ENCODE measurements at regions not wholly inside any gene's neighbourhood (a gene's known extent, or its start where the extent isn't known, plus 50 kb on each side); places are given as distances from the start of the nearest gene placed in this dataset.

DNA sequence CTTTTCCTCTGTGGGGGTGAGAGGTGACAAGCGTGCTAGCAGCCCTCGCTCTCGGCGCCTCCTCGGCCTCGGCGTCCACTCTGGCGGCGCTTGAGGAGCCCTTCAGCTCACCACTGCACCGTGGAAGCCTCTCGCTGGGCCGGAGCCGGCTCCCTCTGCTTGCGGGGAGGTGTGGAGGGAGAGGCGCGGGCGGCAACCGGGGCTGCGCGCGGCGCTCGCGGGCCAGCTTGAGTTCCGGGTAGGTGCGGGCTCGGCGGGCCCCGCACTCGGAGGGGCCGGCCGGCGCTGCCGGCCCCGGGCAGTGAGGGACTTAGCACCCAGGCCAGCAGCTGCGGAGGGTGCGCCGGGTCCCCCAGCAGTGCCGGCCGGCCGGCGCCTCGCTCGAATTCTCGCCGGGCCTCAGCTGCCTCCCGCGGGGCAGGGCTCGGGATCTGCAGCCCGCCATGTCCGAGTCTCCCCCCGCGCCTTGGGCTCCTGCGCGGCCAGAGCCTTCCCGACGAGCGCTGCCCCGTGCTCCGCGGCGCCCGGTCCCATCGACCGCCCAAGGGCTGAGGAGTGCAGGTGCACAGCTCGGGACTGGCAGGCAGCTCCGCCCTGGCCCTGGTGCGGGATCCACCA is 352.8 kb upstream of the PODXL start:
- Mint-ChIP-seq H3K9me3 (peaks cover 10% of the 10 kb centered on the region), H3K27me3 (ENCODE audit: low read depth) (peaks cover 86% of the 10 kb centered on the region), H3K27ac (no peak overlapping the region), H3K36me3 (peaks cover 10% of the 10 kb centered on the region), H3K4me3 (peak overlapping the region; percentile 65), H3K4me1 (peaks cover 3% of the 10 kb centered on the region; the same call in 1 of the 2 replicates)
- peak; percentile 59 for DNase-seq (ENCODE audit: low spot score)
- ChIA-PET CTCF (interaction anchor here (1.0 to 5.5 kb wide), 6 partner anchors 10 to 343 kb away, joined by 4 to 41 read pairs (median 6); no protein-coding TSS in a partner anchor), POLR2A (interaction anchor here (1.1 kb wide), 1 partner anchor 10 kb away, joined by 3 read pairs; no protein-coding TSS in a partner anchor)
- peak; percentile 72 for ATAC-seq
- TF ChIP-seq ZNF671 (CRISPR knock-in tag; IDR thresholded peaks at IDR 0.05) (no peak), KAT7 (CRISPR knock-in tag; IDR thresholded peaks at IDR 0.05; ENCODE audit: borderline replicate concordance) (0 out of 2 replicates have a peak, but pooled peaks have one; percentile 80)

DNA sequence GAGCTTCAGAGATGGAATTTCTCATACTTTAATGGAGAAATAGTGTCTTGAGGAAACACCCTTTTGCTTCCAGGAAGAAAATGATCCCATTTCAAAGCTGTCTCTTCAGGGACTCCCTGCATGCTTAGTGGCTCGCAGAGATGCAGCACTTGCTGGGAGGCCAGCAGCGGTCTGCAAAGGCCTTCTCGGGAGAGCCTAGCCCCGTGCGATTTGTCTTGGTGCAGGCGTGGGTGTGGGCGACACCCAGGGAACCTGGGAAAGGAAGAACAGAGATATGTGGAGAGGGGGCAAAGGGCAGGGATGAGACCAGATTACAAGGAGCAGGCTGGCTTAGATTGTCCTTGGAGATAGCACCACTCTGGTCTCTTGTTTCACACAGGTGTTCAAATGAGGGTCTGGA is 352.3 kb upstream of the PODXL start:
- H3K27me3 Mint-ChIP-seq (ENCODE audit: low read depth): peaks cover 86% of the 10 kb centered on the region
- no peak for DNase-seq (ENCODE audit: low spot score)
- TF ChIP-seq, protein P1, sequence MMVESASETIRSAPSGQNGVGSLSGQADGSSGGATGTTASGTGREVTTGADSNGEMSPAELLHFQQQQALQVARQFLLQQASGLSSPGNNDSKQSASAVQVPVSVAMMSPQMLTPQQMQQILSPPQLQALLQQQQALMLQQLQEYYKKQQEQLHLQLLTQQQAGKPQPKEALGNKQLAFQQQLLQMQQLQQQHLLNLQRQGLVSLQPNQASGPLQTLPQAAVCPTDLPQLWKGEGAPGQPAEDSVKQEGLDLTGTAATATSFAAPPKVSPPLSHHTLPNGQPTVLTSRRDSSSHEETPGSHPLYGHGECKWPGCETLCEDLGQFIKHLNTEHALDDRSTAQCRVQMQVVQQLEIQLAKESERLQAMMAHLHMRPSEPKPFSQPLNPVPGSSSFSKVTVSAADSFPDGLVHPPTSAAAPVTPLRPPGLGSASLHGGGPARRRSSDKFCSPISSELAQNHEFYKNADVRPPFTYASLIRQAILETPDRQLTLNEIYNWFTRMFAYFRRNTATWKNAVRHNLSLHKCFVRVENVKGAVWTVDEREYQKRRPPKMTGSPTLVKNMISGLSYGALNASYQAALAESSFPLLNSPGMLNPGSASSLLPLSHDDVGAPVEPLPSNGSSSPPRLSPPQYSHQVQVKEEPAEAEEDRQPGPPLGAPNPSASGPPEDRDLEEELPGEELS (CRISPR knock-in tag; IDR thresholded peaks at IDR 0.05): no peak
- TF ChIP-seq, protein P2, sequence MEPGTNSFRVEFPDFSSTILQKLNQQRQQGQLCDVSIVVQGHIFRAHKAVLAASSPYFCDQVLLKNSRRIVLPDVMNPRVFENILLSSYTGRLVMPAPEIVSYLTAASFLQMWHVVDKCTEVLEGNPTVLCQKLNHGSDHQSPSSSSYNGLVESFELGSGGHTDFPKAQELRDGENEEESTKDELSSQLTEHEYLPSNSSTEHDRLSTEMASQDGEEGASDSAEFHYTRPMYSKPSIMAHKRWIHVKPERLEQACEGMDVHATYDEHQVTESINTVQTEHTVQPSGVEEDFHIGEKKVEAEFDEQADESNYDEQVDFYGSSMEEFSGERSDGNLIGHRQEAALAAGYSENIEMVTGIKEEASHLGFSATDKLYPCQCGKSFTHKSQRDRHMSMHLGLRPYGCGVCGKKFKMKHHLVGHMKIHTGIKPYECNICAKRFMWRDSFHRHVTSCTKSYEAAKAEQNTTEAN (CRISPR knock-in tag; IDR thresholded peaks at IDR 0.05): no peak
- TF ChIP-seq, protein P3, sequence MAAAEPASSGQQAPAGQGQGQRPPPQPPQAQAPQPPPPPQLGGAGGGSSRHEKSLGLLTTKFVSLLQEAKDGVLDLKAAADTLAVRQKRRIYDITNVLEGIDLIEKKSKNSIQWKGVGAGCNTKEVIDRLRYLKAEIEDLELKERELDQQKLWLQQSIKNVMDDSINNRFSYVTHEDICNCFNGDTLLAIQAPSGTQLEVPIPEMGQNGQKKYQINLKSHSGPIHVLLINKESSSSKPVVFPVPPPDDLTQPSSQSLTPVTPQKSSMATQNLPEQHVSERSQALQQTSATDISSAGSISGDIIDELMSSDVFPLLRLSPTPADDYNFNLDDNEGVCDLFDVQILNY (CRISPR knock-in tag; IDR thresholded peaks at IDR 0.05): no peak
- no peak for TF ChIP-seq ZBTB21 (CRISPR knock-in tag; IDR thresholded peaks at IDR 0.05; ENCODE audit: borderline replicate concordance)
- no peak for TF ChIP-seq ZNF416 (CRISPR knock-in tag; IDR thresholded peaks at IDR 0.05)
- TF ChIP-seq CBFB (CRISPR knock-in tag; IDR thresholded peaks at IDR 0.05; ENCODE audit: low read depth): no peak
- TF ChIP-seq, protein P4, sequence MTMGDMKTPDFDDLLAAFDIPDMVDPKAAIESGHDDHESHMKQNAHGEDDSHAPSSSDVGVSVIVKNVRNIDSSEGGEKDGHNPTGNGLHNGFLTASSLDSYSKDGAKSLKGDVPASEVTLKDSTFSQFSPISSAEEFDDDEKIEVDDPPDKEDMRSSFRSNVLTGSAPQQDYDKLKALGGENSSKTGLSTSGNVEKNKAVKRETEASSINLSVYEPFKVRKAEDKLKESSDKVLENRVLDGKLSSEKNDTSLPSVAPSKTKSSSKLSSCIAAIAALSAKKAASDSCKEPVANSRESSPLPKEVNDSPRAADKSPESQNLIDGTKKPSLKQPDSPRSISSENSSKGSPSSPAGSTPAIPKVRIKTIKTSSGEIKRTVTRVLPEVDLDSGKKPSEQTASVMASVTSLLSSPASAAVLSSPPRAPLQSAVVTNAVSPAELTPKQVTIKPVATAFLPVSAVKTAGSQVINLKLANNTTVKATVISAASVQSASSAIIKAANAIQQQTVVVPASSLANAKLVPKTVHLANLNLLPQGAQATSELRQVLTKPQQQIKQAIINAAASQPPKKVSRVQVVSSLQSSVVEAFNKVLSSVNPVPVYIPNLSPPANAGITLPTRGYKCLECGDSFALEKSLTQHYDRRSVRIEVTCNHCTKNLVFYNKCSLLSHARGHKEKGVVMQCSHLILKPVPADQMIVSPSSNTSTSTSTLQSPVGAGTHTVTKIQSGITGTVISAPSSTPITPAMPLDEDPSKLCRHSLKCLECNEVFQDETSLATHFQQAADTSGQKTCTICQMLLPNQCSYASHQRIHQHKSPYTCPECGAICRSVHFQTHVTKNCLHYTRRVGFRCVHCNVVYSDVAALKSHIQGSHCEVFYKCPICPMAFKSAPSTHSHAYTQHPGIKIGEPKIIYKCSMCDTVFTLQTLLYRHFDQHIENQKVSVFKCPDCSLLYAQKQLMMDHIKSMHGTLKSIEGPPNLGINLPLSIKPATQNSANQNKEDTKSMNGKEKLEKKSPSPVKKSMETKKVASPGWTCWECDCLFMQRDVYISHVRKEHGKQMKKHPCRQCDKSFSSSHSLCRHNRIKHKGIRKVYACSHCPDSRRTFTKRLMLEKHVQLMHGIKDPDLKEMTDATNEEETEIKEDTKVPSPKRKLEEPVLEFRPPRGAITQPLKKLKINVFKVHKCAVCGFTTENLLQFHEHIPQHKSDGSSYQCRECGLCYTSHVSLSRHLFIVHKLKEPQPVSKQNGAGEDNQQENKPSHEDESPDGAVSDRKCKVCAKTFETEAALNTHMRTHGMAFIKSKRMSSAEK (CRISPR knock-in tag; IDR thresholded peaks at IDR 0.05; ENCODE audit: borderline replicate concordance): no peak
- no peak for TF ChIP-seq NFYB (CRISPR knock-in tag; conservative IDR thresholded peaks at IDR 0.05; ENCODE audit: low read depth)
- TF ChIP-seq HMGA2 (CRISPR knock-in tag; IDR thresholded peaks at IDR 0.05): no peak
- no peak for TF ChIP-seq KAT7 (CRISPR knock-in tag; IDR thresholded peaks at IDR 0.05; ENCODE audit: borderline replicate concordance)
- no peak for TF ChIP-seq GTF2I (CRISPR knock-in tag; conservative IDR thresholded peaks at IDR 0.05)
- TF ChIP-seq, protein P5, sequence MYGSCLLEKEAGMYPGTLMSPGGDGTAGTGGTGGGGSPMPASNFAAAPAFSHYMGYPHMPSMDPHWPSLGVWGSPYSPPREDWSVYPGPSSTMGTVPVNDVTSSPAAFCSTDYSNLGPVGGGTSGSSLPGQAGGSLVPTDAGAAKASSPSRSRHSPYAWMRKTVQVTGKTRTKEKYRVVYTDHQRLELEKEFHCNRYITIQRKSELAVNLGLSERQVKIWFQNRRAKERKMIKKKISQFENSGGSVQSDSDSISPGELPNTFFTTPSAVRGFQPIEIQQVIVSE (CRISPR knock-in tag; IDR thresholded peaks at IDR 0.05; ENCODE audit: borderline replicate concordance): no peak
- TF ChIP-seq, protein P6, sequence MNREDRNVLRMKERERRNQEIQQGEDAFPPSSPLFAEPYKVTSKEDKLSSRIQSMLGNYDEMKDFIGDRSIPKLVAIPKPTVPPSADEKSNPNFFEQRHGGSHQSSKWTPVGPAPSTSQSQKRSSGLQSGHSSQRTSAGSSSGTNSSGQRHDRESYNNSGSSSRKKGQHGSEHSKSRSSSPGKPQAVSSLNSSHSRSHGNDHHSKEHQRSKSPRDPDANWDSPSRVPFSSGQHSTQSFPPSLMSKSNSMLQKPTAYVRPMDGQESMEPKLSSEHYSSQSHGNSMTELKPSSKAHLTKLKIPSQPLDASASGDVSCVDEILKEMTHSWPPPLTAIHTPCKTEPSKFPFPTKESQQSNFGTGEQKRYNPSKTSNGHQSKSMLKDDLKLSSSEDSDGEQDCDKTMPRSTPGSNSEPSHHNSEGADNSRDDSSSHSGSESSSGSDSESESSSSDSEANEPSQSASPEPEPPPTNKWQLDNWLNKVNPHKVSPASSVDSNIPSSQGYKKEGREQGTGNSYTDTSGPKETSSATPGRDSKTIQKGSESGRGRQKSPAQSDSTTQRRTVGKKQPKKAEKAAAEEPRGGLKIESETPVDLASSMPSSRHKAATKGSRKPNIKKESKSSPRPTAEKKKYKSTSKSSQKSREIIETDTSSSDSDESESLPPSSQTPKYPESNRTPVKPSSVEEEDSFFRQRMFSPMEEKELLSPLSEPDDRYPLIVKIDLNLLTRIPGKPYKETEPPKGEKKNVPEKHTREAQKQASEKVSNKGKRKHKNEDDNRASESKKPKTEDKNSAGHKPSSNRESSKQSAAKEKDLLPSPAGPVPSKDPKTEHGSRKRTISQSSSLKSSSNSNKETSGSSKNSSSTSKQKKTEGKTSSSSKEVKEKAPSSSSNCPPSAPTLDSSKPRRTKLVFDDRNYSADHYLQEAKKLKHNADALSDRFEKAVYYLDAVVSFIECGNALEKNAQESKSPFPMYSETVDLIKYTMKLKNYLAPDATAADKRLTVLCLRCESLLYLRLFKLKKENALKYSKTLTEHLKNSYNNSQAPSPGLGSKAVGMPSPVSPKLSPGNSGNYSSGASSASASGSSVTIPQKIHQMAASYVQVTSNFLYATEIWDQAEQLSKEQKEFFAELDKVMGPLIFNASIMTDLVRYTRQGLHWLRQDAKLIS (CRISPR knock-in tag; IDR thresholded peaks at IDR 0.05; ENCODE audit: borderline replicate concordance): no peak
- no peak for TF ChIP-seq ESRRA (CRISPR knock-in tag; IDR thresholded peaks at IDR 0.05; ENCODE audit: borderline replicate concordance)
- no peak for TF ChIP-seq ELF4 (CRISPR knock-in tag; IDR thresholded peaks at IDR 0.05; ENCODE audit: low read depth)
- TF ChIP-seq, protein P7, sequence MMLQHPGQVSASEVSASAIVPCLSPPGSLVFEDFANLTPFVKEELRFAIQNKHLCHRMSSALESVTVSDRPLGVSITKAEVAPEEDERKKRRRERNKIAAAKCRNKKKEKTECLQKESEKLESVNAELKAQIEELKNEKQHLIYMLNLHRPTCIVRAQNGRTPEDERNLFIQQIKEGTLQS (CRISPR knock-in tag; conservative IDR thresholded peaks at IDR 0.05): no peak
- TF ChIP-seq ZNF263 (CRISPR knock-in tag; IDR thresholded peaks at IDR 0.05; ENCODE audit: low read depth): no peak
- TF ChIP-seq, protein P8, sequence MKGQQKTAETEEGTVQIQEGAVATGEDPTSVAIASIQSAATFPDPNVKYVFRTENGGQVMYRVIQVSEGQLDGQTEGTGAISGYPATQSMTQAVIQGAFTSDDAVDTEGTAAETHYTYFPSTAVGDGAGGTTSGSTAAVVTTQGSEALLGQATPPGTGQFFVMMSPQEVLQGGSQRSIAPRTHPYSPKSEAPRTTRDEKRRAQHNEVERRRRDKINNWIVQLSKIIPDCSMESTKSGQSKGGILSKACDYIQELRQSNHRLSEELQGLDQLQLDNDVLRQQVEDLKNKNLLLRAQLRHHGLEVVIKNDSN (CRISPR knock-in tag; IDR thresholded peaks at IDR 0.05): no peak
- peak overlapping the region; percentile 65 for H3K4me3 Mint-ChIP-seq
- no peak overlapping the region for H3K27ac Mint-ChIP-seq
- peaks cover 10% of the 10 kb centered on the region for H3K9me3 Mint-ChIP-seq
- ChIA-PET CTCF (interaction anchor here (1.0 to 5.5 kb wide), 6 partner anchors 11 to 343 kb away, joined by 4 to 41 read pairs (median 6); no protein-coding TSS in a partner anchor), POLR2A (interaction anchor here (1.1 kb wide), 1 partner anchor 11 kb away, joined by 3 read pairs; no protein-coding TSS in a partner anchor)
- H3K36me3 Mint-ChIP-seq: peaks cover 10% of the 10 kb centered on the region
- H3K4me1 Mint-ChIP-seq: peaks cover 3% of the 10 kb centered on the region; the same call in 1 of the 2 replicates
- no peak; the same call in 1 of the 2 replicates for ATAC-seq
